ENCODE measurements at regions not wholly inside any gene's neighbourhood (a gene's known extent, or its start where the extent isn't known, plus 50 kb on each side); places are given as distances from the start of the nearest gene placed in this dataset.
"Not testable (repeated sequence)": the region's sequence is repeated elsewhere in the genome, so short reads cannot be mapped to it uniquely, and the experiment has no call there.

- no peak for DNase-seq
Measured at GRCh38 chr3:144655423-144655822, 683.8 kb downstream of the DIPK2A start.

DNA sequence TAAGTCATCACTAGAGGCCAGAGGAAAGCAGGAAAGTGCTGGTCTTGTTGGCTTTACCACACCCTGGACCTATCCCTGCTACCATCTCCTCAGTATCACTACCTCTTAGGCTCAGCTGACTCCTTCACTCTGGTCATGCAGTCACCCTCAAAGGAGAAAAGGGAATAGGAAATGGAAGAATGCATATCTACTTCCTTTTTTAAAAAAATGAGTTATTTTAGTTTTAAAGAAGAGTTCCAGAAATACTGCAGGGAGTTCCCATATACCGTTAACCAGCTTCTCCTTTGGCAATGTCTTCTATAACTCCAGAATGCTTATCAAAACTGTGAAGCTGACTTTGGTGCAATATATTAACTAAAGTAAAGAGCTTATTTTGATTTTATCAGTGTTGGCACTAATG lies 688.6 kb downstream of the DIPK2A start:
- no peak for DNase-seq

DNA sequence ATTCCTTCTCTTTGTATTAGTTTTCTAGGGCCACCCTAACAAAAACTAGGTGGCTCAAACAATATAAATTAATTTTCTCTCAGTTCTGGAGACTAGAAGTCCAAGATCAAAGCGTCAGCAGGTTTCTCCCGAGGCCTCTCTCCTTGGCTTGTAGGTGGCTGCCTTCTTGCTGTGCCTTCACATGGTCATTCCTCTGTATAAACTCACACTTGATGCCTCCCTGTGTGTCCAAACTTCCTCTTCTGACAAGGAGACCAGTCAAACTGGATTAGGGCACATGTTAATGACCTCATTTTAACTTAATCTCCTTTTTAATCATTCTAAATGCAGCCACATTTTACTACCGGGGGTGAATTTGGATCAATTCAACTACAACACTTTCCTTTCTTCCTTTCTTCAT lies 691.1 kb downstream of the DIPK2A start:
- no peak for DNase-seq

DNA sequence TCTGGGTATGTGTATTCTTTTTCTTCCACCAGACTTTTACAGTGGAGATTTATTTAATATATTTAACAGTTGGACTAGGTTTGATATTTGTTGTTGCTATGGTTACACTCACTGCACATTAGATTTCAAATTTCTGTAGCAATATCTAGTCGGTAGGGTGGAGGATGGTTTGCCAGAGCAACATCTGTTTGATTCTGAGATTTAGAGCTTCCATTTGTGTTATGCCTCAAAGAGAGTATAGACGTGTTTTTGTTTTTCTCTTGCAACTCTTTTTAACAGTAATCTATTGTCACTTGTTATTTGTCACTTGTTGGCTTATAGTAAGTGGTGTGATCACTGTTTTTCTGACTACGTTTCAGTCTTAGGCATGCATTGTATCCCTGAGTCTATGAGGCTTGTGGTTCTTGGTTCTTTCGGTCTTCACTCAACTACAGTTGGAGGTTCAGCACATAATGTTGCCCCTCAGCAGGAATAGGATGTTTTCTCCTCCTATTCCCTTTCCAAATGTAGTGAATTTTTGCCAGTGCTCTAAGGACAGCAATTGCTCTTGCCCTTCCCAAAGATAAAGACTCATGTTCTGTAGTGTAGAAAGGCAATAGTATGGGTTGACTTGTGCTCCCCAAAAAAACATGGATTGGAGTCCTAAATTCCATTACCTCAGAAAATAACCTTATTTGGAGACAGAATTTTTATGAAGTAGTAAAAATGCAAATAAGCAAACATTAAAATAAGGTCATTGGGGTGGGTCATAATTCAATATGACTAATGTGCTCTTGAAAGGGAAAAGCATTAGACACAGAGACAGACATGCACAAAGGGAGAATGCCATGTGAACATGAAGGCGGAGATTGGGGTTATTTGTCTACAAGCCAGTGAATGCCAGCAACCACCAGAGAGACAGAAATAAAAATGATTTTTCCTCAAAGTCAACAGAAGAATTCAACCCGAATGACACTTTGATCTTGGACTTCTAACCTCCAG lies 692.1 kb downstream of the DIPK2A start:
- no peak for DNase-seq

DNA sequence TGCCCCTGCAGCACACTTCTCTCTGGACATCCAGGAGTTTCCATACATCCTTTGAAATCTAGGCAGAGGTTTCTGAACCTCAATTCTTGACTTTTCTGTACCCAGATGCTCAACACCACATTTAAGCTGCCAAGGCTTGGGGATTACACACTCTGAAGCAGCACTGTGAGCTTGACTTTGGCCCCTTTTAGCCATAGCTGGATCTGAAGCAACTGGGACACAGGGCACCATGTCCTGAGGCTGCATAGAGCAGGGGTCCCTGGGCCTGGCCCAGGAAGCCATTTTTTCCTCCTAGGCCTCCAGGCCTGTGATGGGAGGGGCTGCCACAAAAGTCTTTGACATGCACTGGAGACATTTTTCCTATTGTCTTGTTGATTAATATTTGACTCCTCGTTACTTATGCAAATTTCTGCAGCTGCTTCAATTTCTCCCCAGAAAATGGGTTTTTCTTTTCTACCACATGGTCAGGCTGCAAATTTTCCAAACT lies 694.0 kb downstream of the DIPK2A start:
- no peak for DNase-seq

GRCh38 chr3:144670571-144670970 lies 698.9 kb downstream of the DIPK2A start:
- no peak for DNase-seq

GRCh38 chr3:144677103-144677502 lies 705.5 kb downstream of the DIPK2A start:
- no peak for DNase-seq

DNA sequence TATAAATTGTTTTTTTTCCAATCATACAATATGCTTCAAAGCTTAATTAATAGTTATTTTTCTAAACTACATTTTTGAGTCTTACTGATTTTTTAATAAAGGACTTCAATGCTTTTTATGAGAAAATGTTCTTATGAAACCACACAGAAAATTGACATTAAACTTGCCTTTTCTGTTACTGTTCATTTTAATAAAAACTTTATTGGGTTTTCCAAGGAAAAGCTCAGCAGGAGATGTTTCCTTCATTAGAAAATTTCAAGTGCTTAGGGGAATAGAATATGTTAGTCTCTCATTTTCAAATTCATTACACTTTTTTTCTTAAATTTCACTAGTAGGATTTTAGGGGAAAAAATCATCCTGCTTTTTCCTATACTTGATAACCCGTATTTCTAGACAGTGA lies 711.4 kb downstream of the DIPK2A start:
- no peak for DNase-seq

DNA sequence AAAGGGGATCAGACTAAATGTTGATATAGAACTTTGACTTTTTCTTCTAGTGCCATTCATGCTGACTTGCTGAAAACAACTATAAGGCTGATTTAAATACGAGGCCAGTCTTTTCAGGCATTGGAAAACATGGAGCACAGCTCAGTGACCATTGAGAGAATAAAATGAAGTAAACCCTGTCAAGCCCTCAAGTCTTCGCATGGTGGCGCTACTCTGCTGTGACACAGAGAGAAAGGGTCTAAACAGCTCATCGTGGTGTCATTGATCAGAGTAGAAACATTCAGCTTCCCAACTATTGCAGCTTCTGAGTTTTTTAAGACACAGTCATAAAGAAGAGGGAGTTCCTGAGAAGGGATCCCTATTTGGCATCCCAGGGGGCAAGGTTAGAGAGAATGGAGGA lies 716.2 kb downstream of the DIPK2A start:
- no peak for DNase-seq

GRCh38 chr3:144692488-144692887 lies 720.9 kb downstream of the DIPK2A start:
- DNase-seq, result no peak

DNA sequence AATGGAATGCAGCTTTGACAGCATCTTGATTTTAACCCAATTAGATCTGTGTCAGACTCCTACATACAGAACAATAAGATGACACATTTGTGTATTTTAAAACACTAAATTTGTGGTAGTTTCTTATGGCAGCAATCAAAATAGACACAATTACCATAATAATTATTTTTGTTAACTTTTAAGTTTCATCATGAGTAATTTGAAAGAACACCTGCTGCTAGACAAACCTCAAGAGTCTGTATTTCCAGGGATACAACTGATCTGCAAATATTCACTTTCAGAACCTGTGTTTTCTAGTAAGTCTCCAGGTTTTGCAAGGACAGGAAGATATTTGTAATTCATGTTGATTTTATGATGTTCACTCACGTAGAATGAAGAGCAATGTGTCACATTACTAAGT lies 736.8 kb downstream of the DIPK2A start:
- no peak for DNase-seq

GRCh38 chr3:144737281-144737680 lies 765.7 kb downstream of the DIPK2A start:
- DNase-seq, result no peak

DNA sequence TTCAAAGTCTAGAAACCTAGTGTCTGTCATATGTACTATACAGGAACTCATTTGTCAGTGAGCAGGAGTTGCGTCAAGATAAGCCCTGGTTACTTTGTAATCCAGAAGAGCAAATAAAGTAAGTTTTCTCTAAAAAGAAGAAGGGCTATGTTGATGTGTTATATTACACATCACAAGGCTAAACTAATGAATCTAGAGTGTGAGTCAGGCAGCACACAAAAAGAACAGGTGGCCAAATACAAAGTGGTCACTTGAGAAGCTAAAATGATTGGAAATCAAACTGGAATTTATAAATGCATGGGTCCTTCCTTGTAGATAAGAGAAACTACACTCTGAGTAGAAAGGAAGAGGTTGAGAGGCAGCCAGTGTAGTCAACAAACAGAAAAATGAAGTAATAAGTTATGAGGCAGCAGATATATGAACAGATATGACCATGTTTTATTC lies 771.6 kb downstream of the DIPK2A start:
- DNase-seq, result no peak

- DNase-seq, result no peak
Measured at GRCh38 chr3:144744473-144744872, 772.9 kb downstream of the DIPK2A start.

DNA sequence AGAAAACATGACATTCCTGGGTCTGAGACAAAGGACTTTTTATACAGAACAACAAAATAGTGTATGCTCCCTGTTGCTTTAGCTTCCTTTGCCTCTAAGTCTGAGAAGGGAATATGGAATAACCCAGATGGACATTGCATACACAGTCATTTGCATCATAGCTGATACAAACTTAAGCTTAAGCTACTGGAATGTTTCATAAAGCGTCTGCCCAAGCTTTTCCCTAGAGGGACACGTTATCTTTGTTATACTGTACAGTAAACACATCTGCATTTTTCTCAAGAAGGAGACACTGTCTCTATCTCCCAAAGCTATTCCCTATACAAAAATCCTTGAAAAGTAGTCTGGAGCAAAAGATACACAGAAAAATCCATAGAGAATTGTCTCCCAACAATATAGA lies 775.0 kb downstream of the DIPK2A start:
- no peak for DNase-seq

DNA sequence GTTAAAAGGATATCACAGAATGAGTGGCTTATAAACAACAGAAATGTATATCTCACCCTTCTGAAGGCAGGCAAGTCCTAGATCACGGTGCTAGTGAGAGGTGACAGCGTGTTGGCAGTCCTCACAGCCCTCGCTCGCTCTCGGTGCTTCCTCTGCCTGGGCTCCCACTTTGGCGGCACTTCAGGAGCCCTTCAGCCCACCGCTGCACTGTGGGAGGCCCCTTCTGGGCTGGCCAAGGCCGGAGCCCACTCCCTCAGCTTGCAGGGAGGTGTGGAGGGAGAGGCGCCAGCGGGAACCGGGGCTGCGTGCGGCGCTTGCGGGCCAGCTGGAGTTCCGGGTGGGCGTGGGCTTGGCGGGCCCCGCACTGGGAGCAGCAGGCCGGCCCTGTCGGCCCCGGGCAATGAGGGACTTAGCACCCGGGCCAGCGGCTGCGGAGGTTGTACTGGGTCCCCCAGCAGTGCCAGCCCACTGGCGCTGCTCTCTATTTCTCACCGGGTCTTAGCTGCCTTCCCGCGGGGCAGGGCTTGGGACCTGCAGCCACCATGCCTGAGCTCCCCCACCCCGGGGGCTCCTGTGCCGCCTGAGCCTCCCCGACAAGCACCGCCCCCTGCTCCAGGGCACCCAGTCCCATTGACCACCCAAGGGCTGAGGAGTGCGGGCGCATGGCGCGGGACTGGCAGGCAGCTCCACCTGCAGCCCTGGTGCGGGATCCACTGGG lies 778.1 kb downstream of the DIPK2A start:
- not testable (repeated sequence) for DNase-seq

DNA sequence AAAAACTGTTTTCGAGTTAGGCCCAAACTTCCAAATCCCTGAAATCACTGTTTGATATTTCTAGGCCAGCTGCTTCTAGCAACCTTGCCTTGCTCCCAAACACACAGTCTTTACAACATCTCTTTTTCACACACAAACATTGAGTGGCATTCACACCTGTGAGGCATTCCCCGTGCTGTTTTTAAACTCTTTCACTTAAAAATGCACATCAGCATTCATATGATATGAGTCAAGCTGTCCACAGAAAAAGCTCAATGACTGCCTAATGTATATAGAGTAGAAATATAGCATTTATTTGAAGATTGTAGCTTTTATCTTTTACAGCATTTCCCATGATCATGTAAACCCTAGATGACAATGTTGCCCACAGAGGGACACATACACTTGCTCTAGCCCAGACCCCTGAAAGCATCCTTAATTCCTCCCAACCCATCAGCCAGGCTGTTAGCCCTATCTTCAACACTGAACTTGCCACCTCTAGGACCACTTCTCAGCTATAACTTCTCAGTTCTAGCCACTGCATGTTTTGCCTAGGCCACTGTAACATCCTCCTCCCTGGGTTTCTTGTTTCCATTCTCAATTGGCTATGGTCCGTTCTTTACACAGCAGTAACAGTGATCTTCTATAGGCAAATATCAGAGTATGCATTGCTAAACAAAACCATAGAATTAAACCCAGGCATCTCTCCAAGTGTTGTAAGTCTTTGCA lies 782.6 kb downstream of the DIPK2A start:
- DNase-seq, result no peak

- DNase-seq, result no peak
Measured at GRCh38 chr3:144756704-144757440, 785.2 kb downstream of the DIPK2A start.

- DNase-seq, result no peak
Measured at GRCh38 chr3:144760831-144761230, 789.2 kb downstream of the DIPK2A start.

GRCh38 chr3:144762091-144762490 lies 790.5 kb downstream of the DIPK2A start:
- DNase-seq, result no peak

GRCh38 chr3:144763878-144764454 lies 792.3 kb downstream of the DIPK2A start:
- DNase-seq, result no peak

GRCh38 chr3:144770281-144770680 lies 798.7 kb downstream of the DIPK2A start:
- no peak for DNase-seq
